ENCODE measurements at regions not wholly inside any gene's neighbourhood (a gene's known extent, or its start where the extent isn't known, plus 50 kb on each side); places are given as distances from the start of the nearest gene placed in this dataset.

DNA sequence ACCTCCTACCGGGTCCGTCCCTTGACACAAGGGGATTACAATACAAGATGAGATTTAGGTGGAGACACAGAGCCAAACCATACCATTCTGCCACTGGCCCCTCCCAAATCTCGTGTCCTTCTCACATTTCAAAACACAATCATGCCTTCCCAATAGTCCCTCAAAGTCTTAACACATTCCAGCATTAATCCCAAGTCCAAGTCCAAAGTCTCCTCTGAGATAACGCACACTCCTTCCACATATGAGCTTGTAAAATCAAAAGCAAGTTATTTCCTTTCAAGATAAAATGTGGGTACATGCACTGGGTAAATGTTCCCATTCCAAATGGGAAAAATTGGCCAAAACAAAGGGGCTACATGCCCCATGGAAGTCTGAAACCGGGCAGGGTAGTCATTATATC, 463.9 kb upstream of the CDH9 start:
- no peak for TF ChIP-seq POLR2AphosphoS5 (IDR thresholded peaks at IDR 0.05)
- TF ChIP-seq POLR2A (IDR thresholded peaks at IDR 0.05), result no peak
- TF ChIP-seq EP300 (IDR thresholded peaks at IDR 0.05), result no peak
- TF ChIP-seq CTCF (IDR thresholded peaks at IDR 0.05), result no peak
- Histone ChIP-seq H3K36me3 (no peaks in the 10 kb centered on the region), H3K27me3 (no peaks in the 10 kb centered on the region), H3K9me3 (no peaks in the 10 kb centered on the region), H3K4me1 (no peaks in the 10 kb centered on the region), H3K27ac (no peak overlapping the region), H3K4me3 (no peak overlapping the region)
- WGBS, result 85% methylated on average over 5 of the region's 5 CpGs
- DNase-seq (ENCODE audit: low spot score in 2 of 2), result no peak

DNA sequence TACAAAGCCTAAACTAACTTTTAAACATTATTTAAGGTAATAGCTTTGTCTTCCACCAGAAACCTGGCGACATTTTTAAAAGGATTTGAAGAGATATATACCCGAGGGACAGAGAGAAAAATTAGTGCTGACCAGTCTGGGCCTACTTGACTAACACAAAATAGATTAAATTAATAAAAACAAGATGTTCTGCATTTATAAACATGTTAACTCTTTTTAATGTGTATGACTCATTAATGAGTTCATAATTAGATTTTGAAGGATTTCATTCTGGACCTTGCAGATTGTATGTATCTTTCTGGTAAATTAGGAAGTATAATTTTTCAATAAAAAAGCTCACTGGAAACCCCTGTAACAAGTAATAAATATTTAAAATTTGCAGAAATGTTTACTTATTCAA, 459.1 kb upstream of the CDH9 start:
- no peak for DNase-seq (ENCODE audit: low spot score in 2 of 2)
- Histone ChIP-seq H3K4me1 (no peaks in the 10 kb centered on the region), H3K27ac (no peak overlapping the region), H3K27me3 (no peaks in the 10 kb centered on the region), H3K36me3 (no peaks in the 10 kb centered on the region), H3K9me3 (no peaks in the 10 kb centered on the region), H3K4me3 (no peak overlapping the region)
- TF ChIP-seq CTCF (IDR thresholded peaks at IDR 0.05) (no peak), POLR2A (IDR thresholded peaks at IDR 0.05) (no peak), EP300 (IDR thresholded peaks at IDR 0.05) (no peak), POLR2AphosphoS5 (IDR thresholded peaks at IDR 0.05) (no peak)
- WGBS, result 80% methylated on average over 2 of the region's 2 CpGs

- H3K36me3 ChIP-seq, result no peaks in the 10 kb centered on the region
- DNase-seq (ENCODE audit: low spot score in 2 of 2), result no peak
- WGBS, result 57% methylated on average over 2 of the region's 2 CpGs
- H3K27ac ChIP-seq, result no peak overlapping the region
- no peaks in the 10 kb centered on the region for H3K27me3 ChIP-seq
- TF ChIP-seq CTCF (IDR thresholded peaks at IDR 0.05) (no peak), POLR2A (IDR thresholded peaks at IDR 0.05) (no peak), EP300 (IDR thresholded peaks at IDR 0.05) (no peak)
- no peak overlapping the region for H3K4me3 ChIP-seq
- H3K4me1 ChIP-seq, result no peaks in the 10 kb centered on the region
- no peaks in the 10 kb centered on the region for H3K9me3 ChIP-seq
These were observed 456.5 kb upstream of the CDH9 start for GRCh38 chr5:27494887-27495286.

DNA sequence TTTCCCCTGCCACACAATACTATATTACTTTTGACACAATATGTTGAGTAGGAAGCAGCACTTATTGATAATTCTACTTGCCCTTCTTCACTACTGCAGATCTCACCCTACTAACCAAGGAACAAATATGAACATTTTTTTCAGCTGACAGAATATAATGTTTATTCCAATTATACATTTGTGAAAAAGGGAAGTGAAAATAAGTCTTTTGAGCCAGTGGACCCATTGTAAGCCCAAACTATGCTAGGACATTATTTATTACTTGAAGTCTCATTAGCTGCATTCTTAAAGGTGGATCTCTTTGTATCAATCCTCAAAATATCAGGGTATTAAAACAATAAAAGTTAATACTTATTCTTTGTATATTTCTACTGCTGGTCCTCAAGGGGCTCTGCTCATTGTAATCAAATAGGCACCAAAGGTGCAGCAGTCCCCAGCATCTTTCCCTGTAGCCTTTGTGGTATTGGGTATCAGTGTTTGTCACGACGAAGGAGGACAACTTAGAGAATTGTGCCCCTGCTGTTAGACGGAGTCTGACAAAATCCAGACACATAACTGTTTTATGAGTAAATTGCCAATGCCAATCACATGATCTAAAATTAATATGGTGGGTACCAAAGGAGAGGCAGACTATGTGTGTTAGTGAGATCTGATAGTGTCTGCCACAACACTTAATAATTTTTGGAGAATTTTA, 453.5 kb upstream of the CDH9 start:
- Histone ChIP-seq H3K9me3 (no peaks in the 10 kb centered on the region), H3K27me3 (no peaks in the 10 kb centered on the region), H3K4me1 (no peaks in the 10 kb centered on the region), H3K36me3 (no peaks in the 10 kb centered on the region), H3K27ac (no peak overlapping the region), H3K4me3 (no peak overlapping the region)
- 89% methylated on average over 3 of the region's 3 CpGs for WGBS
- no peak for DNase-seq (ENCODE audit: low spot score in 2 of 2)
- no peak for TF ChIP-seq POLR2AphosphoS5 (IDR thresholded peaks at IDR 0.05)
- no peak for TF ChIP-seq CTCF (IDR thresholded peaks at IDR 0.05)
- no peak for TF ChIP-seq POLR2A (IDR thresholded peaks at IDR 0.05)

DNA sequence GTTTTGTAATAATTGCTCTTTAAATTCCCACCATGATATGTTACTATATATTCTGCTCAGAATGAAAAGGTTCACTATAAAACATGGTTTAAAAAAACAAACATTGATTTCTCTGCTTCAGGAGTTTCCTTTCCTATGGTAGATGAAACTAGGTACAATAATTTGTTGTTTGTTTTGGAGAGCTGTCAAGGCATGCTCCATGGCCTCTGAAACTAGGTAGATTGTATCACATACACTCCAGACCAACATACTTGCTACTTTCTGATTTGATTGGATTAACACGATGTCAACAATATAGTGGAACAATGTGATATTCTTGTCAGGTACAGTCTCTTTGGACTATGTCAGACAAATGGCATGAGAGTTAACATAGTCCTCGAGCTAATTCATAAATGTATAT, 452.7 kb upstream of the CDH9 start:
- no peak for TF ChIP-seq EP300 (IDR thresholded peaks at IDR 0.05)
- no peak for TF ChIP-seq CTCF (IDR thresholded peaks at IDR 0.05)
- TF ChIP-seq POLR2AphosphoS5 (IDR thresholded peaks at IDR 0.05), result no peak
- no peak for TF ChIP-seq POLR2A (IDR thresholded peaks at IDR 0.05)
- WGBS, result 78% methylated on average over 2 of the region's 2 CpGs
- H3K4me3 ChIP-seq, result no peak overlapping the region

More for the DNA sequence above, 452.7 kb upstream of the CDH9 start:
- no peak for DNase-seq (ENCODE audit: low spot score in 2 of 2)
- H3K36me3 ChIP-seq, result no peaks in the 10 kb centered on the region
- H3K27ac ChIP-seq, result no peak overlapping the region
- H3K4me1 ChIP-seq, result no peaks in the 10 kb centered on the region
- no peaks in the 10 kb centered on the region for H3K27me3 ChIP-seq
- no peaks in the 10 kb centered on the region for H3K9me3 ChIP-seq
